MM.1S (cell line): ENCODE measurements at regions not wholly inside any gene's neighbourhood (a gene's known extent, or its start where the extent isn't known, plus 50 kb on each side); places are given as distances from the start of the nearest gene placed in this dataset.

ENCODE experiments used
- DNase-seq: peaks from one replicate; pipeline ENCODE4 v3.0.0-alpha.2; 2015
- H2AFZ ChIP-seq: fragments of 300-600 bp; sonication (generic); 2 replicates; pipeline ENCODE4 v1.6.0; 2016; ENCODE audit warnings: antibody characterized with exemption, low read length
- H3F3A ChIP-seq: fragments of 300-600 bp; sonication (generic); 2 replicates; pipeline ENCODE4 v1.6.1; 2016; ENCODE audit warnings: mild to moderate bottlenecking, antibody characterized with exemption, low read length, moderate library complexity, mixed read lengths; ENCODE audit not compliant: insufficient read depth
- H3K27ac ChIP-seq: fragments of 300-600 bp; sonication (generic); 2 replicates; pipeline ENCODE4 v1.5.1; 2016; ENCODE audit warnings: mild to moderate bottlenecking, low read length
- H3K27me3 ChIP-seq: fragments of 300-600 bp; sonication (generic); replicated peaks from 2 replicates; pipeline ENCODE4 v1.6.0; 2016; ENCODE audit warnings: low read length; ENCODE audit not compliant: insufficient read depth
- H3K36me3 ChIP-seq: fragments of 300-600 bp; sonication (generic); replicated peaks from 2 replicates; pipeline ENCODE4 v1.6.1; 2016; ENCODE audit warnings: mild to moderate bottlenecking, low read length, mixed read lengths; ENCODE audit not compliant: insufficient read depth
- H3K4me1 ChIP-seq: fragments of 300-600 bp; sonication (generic); 2 replicates; pipeline ENCODE4 v1.6.1; 2016; ENCODE audit warnings: low read length, mixed read lengths
- H3K4me2 ChIP-seq: fragments of 300-600 bp; sonication (generic); 2 replicates; pipeline ENCODE4 v1.6.0; 2016; ENCODE audit warnings: low read depth, low read length
- H3K4me3 ChIP-seq: fragments of 300-600 bp; sonication (generic); 2 replicates; pipeline ENCODE4 v1.5.1; 2016; ENCODE audit warnings: low read length, mixed read lengths
- H3K79me2 ChIP-seq: fragments of 300-600 bp; sonication (generic); 2 replicates; pipeline ENCODE4 v1.6.1; 2016; ENCODE audit warnings: mixed run types, low read length, mixed read lengths
- H3K9ac ChIP-seq: fragments of 300-600 bp; sonication (generic); 2 replicates; pipeline ENCODE4 v1.6.1; 2016; ENCODE audit warnings: low read length, mixed read lengths
- H3K9me2 ChIP-seq: fragments of 300-600 bp; sonication (generic); replicated peaks from 2 replicates; pipeline ENCODE4 v1.6.1; 2016; ENCODE audit warnings: mild to moderate bottlenecking, low read length, mixed read lengths; ENCODE audit not compliant: insufficient read depth
- H3K9me3 ChIP-seq: fragments of 300-600 bp; sonication (generic); replicated peaks from 2 replicates; pipeline ENCODE4 v1.6.1; 2016; ENCODE audit warnings: mild to moderate bottlenecking, low read length, mixed read lengths; ENCODE audit not compliant: insufficient read depth
- H4K20me1 ChIP-seq: fragments of 300-600 bp; sonication (generic); 2 replicates; pipeline ENCODE4 v1.6.1; 2016; ENCODE audit warnings: mild to moderate bottlenecking, low read length, moderate library complexity, mixed read lengths; ENCODE audit not compliant: insufficient read depth
- EZH2 ChIP-seq: fragments of 300-600 bp; sonication (generic); optimal IDR thresholded peaks from 2 replicates; pipeline ENCODE3; 2017; ENCODE audit warnings: low read depth, mild to moderate bottlenecking, antibody characterized with exemption, low read length, mixed read lengths
- EZH2phosphoT487 ChIP-seq: fragments of 300-600 bp; sonication (generic); IDR thresholded peaks from 2 replicates; pipeline ENCODE4 v1.6.1; 2018; ENCODE audit warnings: antibody characterized with exemption, low read length
- TF ChIP-seq, protein P1 (sequence below): fragments of 300-600 bp; sonication (generic); IDR thresholded peaks from 2 replicates; pipeline ENCODE4 v1.5.1; 2016; ENCODE audit warnings: antibody characterized with exemption, low read length, mixed read lengths

DNA sequence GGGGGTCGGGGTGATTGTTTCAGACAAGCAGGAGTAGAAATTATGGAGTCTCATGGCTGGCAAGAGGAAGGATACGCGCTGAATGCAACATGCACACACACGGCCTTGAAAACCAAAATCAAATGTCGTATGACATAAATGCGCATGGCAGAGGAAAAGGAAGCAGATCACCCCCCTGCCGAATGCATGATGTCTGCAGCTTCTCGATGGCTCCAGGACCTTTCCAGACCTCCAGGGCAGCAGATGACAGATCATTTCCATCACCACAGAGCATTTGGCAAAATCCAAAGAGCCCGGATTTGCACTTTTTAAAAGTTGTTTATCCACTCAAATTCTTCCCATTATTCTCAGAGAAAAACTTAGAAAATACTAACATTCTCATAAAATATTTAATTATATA lies 211.7 kb downstream of the NHLRC3 start:
- Histone ChIP-seq H4K20me1 (no peaks in the 10 kb centered on the region), H3K4me1 (no peaks in the 10 kb centered on the region), H3K4me3 (no peak overlapping the region), H3K4me2 (no peak overlapping the region), H3K79me2 (no peaks in the 10 kb centered on the region), H3K9me2 (no peaks in the 10 kb centered on the region), H3K27ac (no peak overlapping the region), H3K9ac (no peak overlapping the region), H3K9me3 (no peaks in the 10 kb centered on the region), H3F3A (no peaks in the 10 kb centered on the region), H3K36me3 (no peaks in the 10 kb centered on the region), H2AFZ (no peak overlapping the region), H3K27me3 (no peaks in the 10 kb centered on the region)
- no peak for DNase-seq
- TF ChIP-seq EZH2 (no peak), EZH2phosphoT487 (no peak)
- TF ChIP-seq, protein P1, sequence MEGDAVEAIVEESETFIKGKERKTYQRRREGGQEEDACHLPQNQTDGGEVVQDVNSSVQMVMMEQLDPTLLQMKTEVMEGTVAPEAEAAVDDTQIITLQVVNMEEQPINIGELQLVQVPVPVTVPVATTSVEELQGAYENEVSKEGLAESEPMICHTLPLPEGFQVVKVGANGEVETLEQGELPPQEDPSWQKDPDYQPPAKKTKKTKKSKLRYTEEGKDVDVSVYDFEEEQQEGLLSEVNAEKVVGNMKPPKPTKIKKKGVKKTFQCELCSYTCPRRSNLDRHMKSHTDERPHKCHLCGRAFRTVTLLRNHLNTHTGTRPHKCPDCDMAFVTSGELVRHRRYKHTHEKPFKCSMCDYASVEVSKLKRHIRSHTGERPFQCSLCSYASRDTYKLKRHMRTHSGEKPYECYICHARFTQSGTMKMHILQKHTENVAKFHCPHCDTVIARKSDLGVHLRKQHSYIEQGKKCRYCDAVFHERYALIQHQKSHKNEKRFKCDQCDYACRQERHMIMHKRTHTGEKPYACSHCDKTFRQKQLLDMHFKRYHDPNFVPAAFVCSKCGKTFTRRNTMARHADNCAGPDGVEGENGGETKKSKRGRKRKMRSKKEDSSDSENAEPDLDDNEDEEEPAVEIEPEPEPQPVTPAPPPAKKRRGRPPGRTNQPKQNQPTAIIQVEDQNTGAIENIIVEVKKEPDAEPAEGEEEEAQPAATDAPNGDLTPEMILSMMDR = no peak

DNA sequence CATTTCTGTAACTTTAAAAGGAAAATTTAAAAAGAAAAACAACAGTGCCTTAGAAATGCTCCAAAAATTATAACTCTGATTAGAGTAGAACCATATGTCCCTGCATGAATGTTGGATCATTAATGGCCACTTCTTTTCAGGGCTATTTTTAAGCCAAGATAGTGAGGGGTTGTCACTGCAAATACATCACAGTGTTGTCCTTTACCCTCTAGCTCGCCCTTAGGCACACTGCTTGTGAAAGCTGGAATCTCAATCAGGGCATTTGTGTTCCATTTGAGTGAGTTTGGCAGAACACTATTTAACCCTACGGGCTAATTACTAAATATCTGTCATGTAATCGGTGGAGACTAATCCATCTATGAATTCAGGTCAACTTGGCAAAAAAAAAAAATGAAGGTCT lies 212.2 kb downstream of the NHLRC3 start:
- Histone ChIP-seq H2AFZ (no peak overlapping the region), H3K9me3 (no peaks in the 10 kb centered on the region), H3F3A (no peaks in the 10 kb centered on the region), H3K4me1 (no peaks in the 10 kb centered on the region), H3K27ac (no peak overlapping the region), H4K20me1 (no peaks in the 10 kb centered on the region), H3K9me2 (no peaks in the 10 kb centered on the region), H3K36me3 (no peaks in the 10 kb centered on the region), H3K4me2 (no peak overlapping the region), H3K27me3 (no peaks in the 10 kb centered on the region), H3K79me2 (no peaks in the 10 kb centered on the region), H3K9ac (no peak overlapping the region), H3K4me3 (no peak overlapping the region)
- TF ChIP-seq EZH2phosphoT487 (no peak), EZH2 (no peak)
- TF ChIP-seq, protein P1 = no peak
- DNase-seq = no peak

DNA sequence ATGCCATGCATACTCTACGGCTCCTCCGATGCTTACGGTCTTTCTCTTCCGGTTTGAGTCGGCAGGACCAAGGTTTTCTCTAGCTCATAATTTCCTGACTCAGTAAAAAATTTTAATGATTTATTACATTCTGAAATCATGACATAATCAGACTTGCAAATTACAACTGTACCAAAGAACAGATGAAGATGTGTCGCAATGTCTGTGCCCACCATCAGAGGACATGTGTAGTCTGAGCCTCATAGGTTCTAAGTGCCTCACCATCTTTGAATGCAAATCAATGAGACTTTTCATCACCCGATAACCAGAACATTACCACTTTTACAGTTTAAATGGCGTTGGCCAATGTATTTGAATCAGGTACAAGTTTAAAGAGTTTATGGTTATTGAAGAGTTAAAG lies 213.1 kb downstream of the NHLRC3 start:
- H3K36me3 ChIP-seq = no peaks in the 10 kb centered on the region
- no peak for DNase-seq
- no peak overlapping the region for H3K9ac ChIP-seq
- H3K9me3 ChIP-seq = no peaks in the 10 kb centered on the region
- H3K27ac ChIP-seq = no peak overlapping the region
- no peak overlapping the region for H3K4me3 ChIP-seq
- H2AFZ ChIP-seq = no peak overlapping the region
- no peaks in the 10 kb centered on the region for H3F3A ChIP-seq
- no peak overlapping the region for H3K4me2 ChIP-seq
- TF ChIP-seq EZH2phosphoT487 = no peak
- H3K4me1 ChIP-seq = no peaks in the 10 kb centered on the region
- H3K27me3 ChIP-seq = no peaks in the 10 kb centered on the region
- H3K79me2 ChIP-seq = no peaks in the 10 kb centered on the region
- H4K20me1 ChIP-seq = no peaks in the 10 kb centered on the region
- H3K9me2 ChIP-seq = no peaks in the 10 kb centered on the region

DNA sequence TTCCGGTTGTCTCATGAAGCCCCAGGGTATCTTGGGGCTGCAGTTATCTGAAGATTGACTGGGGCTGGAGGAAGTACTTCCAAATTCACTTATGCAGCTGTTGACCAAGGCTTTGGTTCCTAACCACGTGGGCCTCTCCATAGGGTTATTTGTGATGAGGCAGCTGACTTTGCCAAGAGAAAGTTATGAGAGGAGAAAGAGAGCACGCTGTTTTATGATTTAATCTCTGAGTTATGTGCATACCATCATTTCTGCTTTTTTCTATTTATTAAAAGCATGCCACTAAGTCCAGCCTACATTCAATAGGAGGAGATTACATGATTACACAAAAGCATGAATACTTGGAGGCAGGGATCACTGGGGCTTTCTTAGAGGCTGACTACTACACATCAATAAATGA lies 215.5 kb downstream of the NHLRC3 start:
- Histone ChIP-seq H3K4me2 (no peak overlapping the region), H3K27ac (no peak overlapping the region), H3K79me2 (no peaks in the 10 kb centered on the region), H2AFZ (no peak overlapping the region), H3K27me3 (no peaks in the 10 kb centered on the region), H3K9me2 (no peaks in the 10 kb centered on the region), H3K9me3 (no peaks in the 10 kb centered on the region), H3K4me1 (no peaks in the 10 kb centered on the region), H3K9ac (no peak overlapping the region), H3F3A (no peaks in the 10 kb centered on the region), H3K36me3 (no peaks in the 10 kb centered on the region), H4K20me1 (no peaks in the 10 kb centered on the region), H3K4me3 (no peak overlapping the region)
- TF ChIP-seq, protein P1 = no peak
- TF ChIP-seq EZH2phosphoT487 = no peak
- TF ChIP-seq EZH2 = no peak
- no peak for DNase-seq
